Thyroid gland (tissue), 4 donors: ENCODE measurements at regions not wholly inside any gene's neighbourhood (a gene's known extent, or its start where the extent isn't known, plus 50 kb on each side); places are given as distances from the start of the nearest gene placed in this dataset.
"Not testable (repeated sequence)": the region's sequence is repeated elsewhere in the genome, so short reads cannot be mapped to it uniquely, and the experiment has no call there.

Experiments
- DNase-seq, 2 donors: peaks; one replicate each; pipeline ENCODE4 v3.0.0-alpha.2; 2019
- H3K27ac ChIP-seq, 3 donors: fragments of 200-600 bp; sonication (generic); 1 replicate in 2 of 3; 2 replicates in 1 of 3; pipeline ENCODE4 v1.5.1; 2016 to 2019; ENCODE audit warnings: mild to moderate bottlenecking in 1 of 3, moderate library complexity in 1 of 3
- H3K27me3 ChIP-seq: fragments of 200-600 bp; sonication (generic); one replicate; pipeline ENCODE4 v1.5.1; 2019
- H3K36me3 ChIP-seq, 2 donors: fragments of 200-600 bp; sonication (generic); one replicate each; pipeline ENCODE4 v1.5.1; 2016 to 2019
- H3K4me1 ChIP-seq, 2 donors: fragments of 200-600 bp; sonication (generic); one replicate each; pipeline ENCODE4 v1.5.1; 2017 to 2019
- H3K4me3 ChIP-seq, 3 donors: fragments of 200-600 bp; sonication (generic); replicated peaks in 1 of 3; 1 replicate in 2 of 3; 2 replicates in 1 of 3; pipeline ENCODE4 v1.5.1; 2016; ENCODE audit warnings: mild to moderate bottlenecking in 1 of 3
- H3K9me3 ChIP-seq: fragments of 200-600 bp; sonication (generic); one replicate; pipeline ENCODE4 v1.5.1; 2017
- POLR2A ChIP-seq, 2 donors: fragments of 450-650 bp; IDR thresholded peaks; one replicate each; pipeline ENCODE4 v1.6.1; 2017; ENCODE audit warnings: antibody characterized with exemption in 2 of 2, mild to moderate bottlenecking in 2 of 2, moderate library complexity in 1 of 2
- WGBS, 2 donors: methylation state at CpG; one replicate each; pipeline ENCODE4 v1.1.5; 2017; 5-methylcytosine and 5-hydroxymethylcytosine counted together
- intact Hi-C: fragments of 100-400 bp; cut with DNase I; formaldehyde crosslinking; loops from one replicate; pipeline ENCODE4 v1.15.1; 2023
- TF ChIP-seq, protein P1 (sequence below), 6 experiments: fragments of 200-600 bp in 3 of 6; fragments of 450-650 bp in 3 of 6; sonication (generic) in 3 of 6; IDR thresholded peaks; one replicate each; pipeline ENCODE4 v1.5.1; 2016 to 2019; ENCODE audit warnings: antibody characterized with exemption in 6 of 6, mild to moderate bottlenecking in 2 of 6, inconsistent platforms in 1 of 6, moderate library complexity in 1 of 6

DNA sequence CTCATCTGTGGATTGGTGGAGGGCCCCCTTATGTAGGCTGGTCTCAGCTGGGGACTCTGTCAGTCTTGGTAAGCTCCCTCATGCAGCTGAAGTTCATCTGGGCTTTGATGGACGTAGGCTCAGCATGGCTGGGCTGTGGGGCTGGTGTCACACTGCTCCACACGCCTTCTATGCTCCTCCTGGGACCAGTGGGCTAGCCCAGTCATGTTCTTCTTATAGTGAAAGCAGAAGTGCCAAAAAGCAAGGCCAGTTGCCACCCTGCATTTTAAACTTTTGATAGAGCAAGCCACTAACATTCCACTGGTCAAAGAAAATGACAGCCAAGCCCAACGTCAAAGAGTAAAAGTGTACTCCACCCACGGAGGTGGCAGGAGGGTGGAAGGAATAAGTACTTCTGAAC is 165.5 kb downstream of the MEX3B start:
- WGBS, 2 donors: 84 to 88% methylated on average over 3 to 4 of the region's 4 CpGs
- H3K36me3 ChIP-seq: no peaks in the 10 kb centered on the region

DNA sequence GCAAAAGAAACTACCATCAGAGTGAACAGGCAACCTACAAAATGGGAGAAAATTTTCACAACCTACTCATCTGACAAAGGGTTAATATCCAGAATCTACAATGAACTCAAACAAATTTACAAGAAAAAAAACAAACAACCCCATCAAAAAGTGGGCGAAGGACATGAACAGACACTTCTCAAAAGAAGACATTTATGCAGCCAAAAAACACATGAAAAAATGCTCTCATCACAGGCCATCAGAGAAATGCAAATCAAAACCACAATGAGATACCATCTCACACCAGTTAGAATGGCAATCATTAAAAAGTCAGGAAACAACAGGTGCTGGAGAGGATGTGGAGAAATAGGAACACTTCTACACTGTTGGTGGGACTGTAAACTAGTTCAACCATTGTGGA is 170.1 kb downstream of the MEX3B start:
- H3K36me3 ChIP-seq, intact Hi-C loops, H3K27ac ChIP-seq, DNase-seq, H3K27me3 ChIP-seq, H3K4me3 ChIP-seq, H3K4me1 ChIP-seq, H3K9me3 ChIP-seq: not testable (repeated sequence)
- WGBS, 2 donors: 81 to 100% methylated on average over 1 of the region's 1 CpG

More for the DNA sequence above, 165.5 kb downstream of the MEX3B start:
- Histone ChIP-seq H3K27me3 (no peaks in the 10 kb centered on the region), H3K9me3 (no peaks in the 10 kb centered on the region), H3K27ac (no peak overlapping the region), H3K4me3 (no peak overlapping the region), H3K4me1 (peaks cover 0 to 5% of the 10 kb centered on the region in 2 donors)
- no peak for DNase-seq
- intact Hi-C loops: no loop called here
- TF ChIP-seq, protein P1, sequence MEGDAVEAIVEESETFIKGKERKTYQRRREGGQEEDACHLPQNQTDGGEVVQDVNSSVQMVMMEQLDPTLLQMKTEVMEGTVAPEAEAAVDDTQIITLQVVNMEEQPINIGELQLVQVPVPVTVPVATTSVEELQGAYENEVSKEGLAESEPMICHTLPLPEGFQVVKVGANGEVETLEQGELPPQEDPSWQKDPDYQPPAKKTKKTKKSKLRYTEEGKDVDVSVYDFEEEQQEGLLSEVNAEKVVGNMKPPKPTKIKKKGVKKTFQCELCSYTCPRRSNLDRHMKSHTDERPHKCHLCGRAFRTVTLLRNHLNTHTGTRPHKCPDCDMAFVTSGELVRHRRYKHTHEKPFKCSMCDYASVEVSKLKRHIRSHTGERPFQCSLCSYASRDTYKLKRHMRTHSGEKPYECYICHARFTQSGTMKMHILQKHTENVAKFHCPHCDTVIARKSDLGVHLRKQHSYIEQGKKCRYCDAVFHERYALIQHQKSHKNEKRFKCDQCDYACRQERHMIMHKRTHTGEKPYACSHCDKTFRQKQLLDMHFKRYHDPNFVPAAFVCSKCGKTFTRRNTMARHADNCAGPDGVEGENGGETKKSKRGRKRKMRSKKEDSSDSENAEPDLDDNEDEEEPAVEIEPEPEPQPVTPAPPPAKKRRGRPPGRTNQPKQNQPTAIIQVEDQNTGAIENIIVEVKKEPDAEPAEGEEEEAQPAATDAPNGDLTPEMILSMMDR (IDR thresholded peaks at IDR 0.05): no peak
- no peak for TF ChIP-seq POLR2A (IDR thresholded peaks at IDR 0.05)

DNA sequence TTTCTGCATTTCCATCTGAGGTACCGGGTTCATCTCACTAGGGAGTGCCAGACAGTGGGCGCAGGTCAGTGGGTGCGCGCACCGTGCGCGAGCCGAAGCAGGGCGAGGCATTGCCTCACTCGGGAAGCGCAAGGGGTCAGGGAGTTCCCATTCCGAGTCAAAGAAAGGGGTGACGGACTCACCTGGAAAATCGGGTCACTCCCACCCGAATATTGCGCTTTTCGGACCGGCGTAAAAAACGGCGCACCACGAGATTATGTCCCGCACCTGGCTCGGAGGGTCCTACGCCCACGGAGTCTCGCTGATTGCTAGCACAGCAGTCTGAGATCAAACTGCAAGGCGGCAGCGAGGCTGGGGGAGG is 175.1 kb downstream of the MEX3B start:
- H3K4me3 ChIP-seq, H3K27ac ChIP-seq, DNase-seq, intact Hi-C loops, H3K4me1 ChIP-seq, H3K36me3 ChIP-seq, H3K27me3 ChIP-seq, H3K9me3 ChIP-seq: not testable (repeated sequence)
- 95 to 96% methylated on average over 21 to 23 of the region's 29 CpGs for WGBS, 2 donors

DNA sequence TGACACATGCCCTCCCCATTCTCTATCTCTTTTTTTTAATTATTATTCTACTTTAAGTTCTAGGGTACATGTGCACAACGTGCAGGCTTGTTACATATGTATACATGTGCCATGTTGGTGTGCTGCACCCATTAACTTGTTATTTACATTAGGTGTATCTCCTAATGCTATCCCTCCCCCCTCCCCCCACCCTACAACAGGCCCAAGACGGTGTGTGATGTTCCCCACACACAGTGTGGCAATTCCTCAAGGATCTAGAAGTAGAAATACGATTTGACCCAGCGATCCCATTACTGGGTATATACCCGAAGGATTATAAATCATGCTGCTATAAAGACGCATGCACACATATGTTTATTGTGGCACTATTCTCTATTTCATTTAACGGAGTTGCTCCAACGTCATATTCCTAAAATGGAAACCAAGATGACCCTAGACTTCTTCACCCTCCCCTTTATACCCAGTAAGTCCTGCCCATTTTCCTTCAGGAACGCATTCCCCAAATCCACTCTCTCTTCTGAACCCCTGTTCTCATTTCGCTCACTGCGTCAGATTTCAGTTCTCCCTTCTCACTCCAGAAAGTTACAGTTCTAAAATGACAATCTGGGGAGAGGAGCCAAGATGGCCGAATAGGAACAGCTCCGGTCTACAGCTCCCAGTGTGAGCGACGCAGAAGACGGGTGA is 175.6 kb downstream of the MEX3B start:
- intact Hi-C loops, H3K36me3 ChIP-seq, DNase-seq, H3K4me1 ChIP-seq, H3K4me3 ChIP-seq, H3K27ac ChIP-seq, H3K9me3 ChIP-seq, H3K27me3 ChIP-seq: not testable (repeated sequence)
- 89 to 92% methylated on average over 16 of the region's 16 CpGs for WGBS, 2 donors

DNA sequence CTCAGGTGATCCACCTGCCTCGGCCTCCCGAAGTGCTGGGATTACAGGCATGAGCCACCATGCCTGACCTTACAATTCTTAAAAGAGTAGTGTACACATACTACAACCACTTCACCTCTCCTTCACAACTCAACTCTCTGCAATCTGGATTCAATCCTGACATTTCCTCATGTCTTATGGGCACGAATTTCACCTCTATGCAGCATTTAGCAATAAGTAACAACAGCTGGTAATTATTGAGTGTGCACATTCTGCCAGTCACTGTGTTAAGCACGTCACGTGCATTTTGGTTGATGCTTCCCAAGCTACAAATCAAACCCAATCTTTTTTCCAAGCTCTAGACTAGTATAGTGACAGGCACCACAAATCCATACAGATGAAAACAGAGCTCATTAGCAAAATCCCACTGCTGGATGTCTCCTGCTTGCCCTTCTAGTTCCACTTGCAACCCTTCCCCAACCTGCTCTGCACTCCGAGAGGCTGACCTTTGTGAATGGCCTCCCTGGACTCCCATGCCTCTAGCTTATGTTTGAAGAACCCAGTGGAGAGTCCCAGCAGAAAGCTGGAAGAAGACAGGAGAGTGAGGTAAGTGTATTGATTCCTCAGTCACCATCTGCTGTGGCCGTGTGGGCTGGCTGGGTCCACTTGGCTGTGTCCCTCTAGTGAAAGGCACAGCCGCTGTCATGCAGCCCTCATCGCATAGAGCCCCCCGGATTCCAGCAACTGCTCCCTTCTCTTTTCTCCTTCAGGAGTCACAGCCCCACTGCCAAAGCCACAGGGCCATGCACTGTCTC is 176.5 kb downstream of the MEX3B start:
- 79 to 89% methylated on average over 10 of the region's 10 CpGs for WGBS, 2 donors
- Histone ChIP-seq H3K27ac (no peak overlapping the region), H3K36me3 (no peaks in the 10 kb centered on the region), H3K9me3 (no peaks in the 10 kb centered on the region), H3K4me3 (no peak overlapping the region), H3K4me1 (no peaks in the 10 kb centered on the region), H3K27me3 (no peaks in the 10 kb centered on the region)
- TF ChIP-seq POLR2A (IDR thresholded peaks at IDR 0.05): no peak
- intact Hi-C loops: no loop called here
- no peak for DNase-seq

DNA sequence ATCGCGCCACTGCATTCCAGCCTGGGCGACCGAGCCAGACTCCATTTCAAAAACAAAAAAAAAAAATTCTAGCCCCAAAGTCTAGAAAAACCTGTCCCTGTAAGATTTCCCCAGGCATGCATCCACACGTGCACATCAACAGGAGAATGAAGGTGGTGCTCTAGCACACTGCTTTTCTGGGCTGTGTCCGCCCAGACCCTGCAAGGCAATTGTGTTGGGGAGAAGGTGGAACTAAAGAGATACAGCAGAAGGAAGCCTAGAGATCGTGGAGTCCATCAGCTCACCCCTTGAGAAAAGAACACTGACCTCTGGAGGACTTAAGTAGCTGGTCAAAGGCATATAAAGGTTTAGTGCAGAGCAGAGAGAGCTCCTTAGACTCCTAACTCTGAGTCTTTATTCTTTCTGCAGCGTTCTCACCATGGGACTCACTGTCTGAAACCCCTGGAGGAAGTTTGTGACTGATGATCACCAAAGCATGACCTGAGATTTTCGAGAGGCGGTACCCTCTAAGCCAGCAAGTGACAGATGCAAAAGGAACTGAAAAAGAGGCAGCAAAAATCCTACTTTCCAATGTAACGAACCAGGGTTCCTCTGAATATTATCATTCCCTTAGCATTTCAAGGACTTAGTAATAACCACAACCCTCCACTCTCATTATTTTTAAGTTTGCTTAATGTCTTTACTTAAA is 179.8 kb downstream of the MEX3B start:
- Histone ChIP-seq H3K27ac (no peak overlapping the region), H3K4me1 (no peaks in the 10 kb centered on the region), H3K9me3 (no peaks in the 10 kb centered on the region), H3K27me3 (no peaks in the 10 kb centered on the region), H3K4me3 (no peak overlapping the region), H3K36me3 (no peaks in the 10 kb centered on the region)
- WGBS, 2 donors: 65% methylated on average over 11 of the region's 11 CpGs
- no peak for TF ChIP-seq POLR2A (IDR thresholded peaks at IDR 0.05)
- TF ChIP-seq, protein P1 (IDR thresholded peaks at IDR 0.05): no peak
- intact Hi-C loops: no loop called here
- DNase-seq: no peak

DNA sequence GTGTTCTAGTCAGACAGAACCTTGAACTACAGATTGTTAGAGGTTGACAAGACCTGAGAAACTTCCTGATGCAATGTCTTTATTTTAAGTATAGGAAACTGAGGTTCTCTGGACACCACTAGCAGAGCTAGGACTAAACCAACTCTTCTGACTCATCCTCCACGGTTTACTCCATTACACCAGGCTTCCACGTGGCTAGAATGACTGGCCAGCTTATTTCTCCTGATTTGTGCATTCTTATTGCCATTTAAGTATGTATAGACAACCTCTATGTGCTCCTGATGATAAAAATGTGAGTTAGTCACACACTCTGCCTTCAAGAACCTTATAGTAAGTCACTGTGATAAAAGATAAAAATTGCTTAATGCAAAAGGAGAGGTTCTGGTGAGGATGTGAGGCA is 182.7 kb downstream of the MEX3B start:
- no peak for DNase-seq
- Histone ChIP-seq H3K9me3 (no peaks in the 10 kb centered on the region), H3K27me3 (no peaks in the 10 kb centered on the region), H3K27ac (no peak overlapping the region), H3K36me3 (no peaks in the 10 kb centered on the region), H3K4me3 (no peak overlapping the region), H3K4me1 (no peaks in the 10 kb centered on the region)
- intact Hi-C loops: no loop called here
- WGBS, 2 donors: 70 to 80% methylated on average over 2 of the region's 2 CpGs
- TF ChIP-seq, protein P1 (IDR thresholded peaks at IDR 0.05): no peak
- TF ChIP-seq POLR2A (IDR thresholded peaks at IDR 0.05): no peak
